CD1c-positive myeloid dendritic cell (primary cell): ENCODE measurements at regions not wholly inside any gene's neighbourhood (a gene's known extent, or its start where the extent isn't known, plus 50 kb on each side); places are given as distances from the start of the nearest gene placed in this dataset.

Experiments
- DNase-seq: peaks from one replicate; pipeline ENCODE4 v3.0.0-alpha.2; 2016; ENCODE audit errors: extremely low spot score

- no peak for DNase-seq
Measured at GRCh38 chr3:80227216-80227615, 459.4 kb upstream of the ROBO1 start.

- DNase-seq = no peak
Measured at GRCh38 chr3:80215191-80215590, 447.4 kb upstream of the ROBO1 start.

GRCh38 chr3:80213086-80213485, 445.3 kb upstream of the ROBO1 start:
- DNase-seq = no peak

GRCh38 chr3:80192936-80193335, 425.1 kb upstream of the ROBO1 start:
- DNase-seq = no peak

- no peak for DNase-seq
Measured at GRCh38 chr3:80190051-80190450, 422.3 kb upstream of the ROBO1 start.

GRCh38 chr3:80187981-80188380, 420.2 kb upstream of the ROBO1 start:
- DNase-seq = no peak

- no peak for DNase-seq
Measured at GRCh38 chr3:80159990-80160506, 392.2 kb upstream of the ROBO1 start.

GRCh38 chr3:80158332-80158731, 390.5 kb upstream of the ROBO1 start:
- DNase-seq = no peak

- DNase-seq = no peak
Measured at GRCh38 chr3:80157546-80157945, 389.7 kb upstream of the ROBO1 start.

GRCh38 chr3:80152692-80153091, 384.9 kb upstream of the ROBO1 start:
- no peak for DNase-seq

- no peak for DNase-seq
Measured at GRCh38 chr3:80142714-80143113, 374.9 kb upstream of the ROBO1 start.

GRCh38 chr3:80141557-80141956, 373.8 kb upstream of the ROBO1 start:
- no peak for DNase-seq

- DNase-seq = no peak
Measured at GRCh38 chr3:80116281-80116680, 348.5 kb upstream of the ROBO1 start.

GRCh38 chr3:80114694-80115093, 346.9 kb upstream of the ROBO1 start:
- no peak for DNase-seq

- no peak for DNase-seq
Measured at GRCh38 chr3:80113331-80113730, 345.5 kb upstream of the ROBO1 start.

- no peak for DNase-seq
Measured at GRCh38 chr3:80099559-80100066, 331.8 kb upstream of the ROBO1 start.

GRCh38 chr3:80097674-80098073, 329.9 kb upstream of the ROBO1 start:
- no peak for DNase-seq

- no peak for DNase-seq
Measured at GRCh38 chr3:80096909-80097308, 329.1 kb upstream of the ROBO1 start.

- no peak for DNase-seq
Measured at GRCh38 chr3:80094589-80094988, 326.8 kb upstream of the ROBO1 start.

GRCh38 chr3:80087767-80088166, 320.0 kb upstream of the ROBO1 start:
- no peak for DNase-seq

GRCh38 chr3:80086426-80086825, 318.6 kb upstream of the ROBO1 start:
- no peak for DNase-seq

GRCh38 chr3:80079886-80080285, 312.1 kb upstream of the ROBO1 start:
- DNase-seq = no peak

GRCh38 chr3:80068459-80068858, 300.7 kb upstream of the ROBO1 start:
- no peak for DNase-seq

GRCh38 chr3:80063535-80063934, 295.7 kb upstream of the ROBO1 start:
- DNase-seq = no peak
